WTC11 (cell line): ENCODE measurements at regions not wholly inside any gene's neighbourhood (a gene's known extent, or its start where the extent isn't known, plus 50 kb on each side); places are given as distances from the start of the nearest gene placed in this dataset.

Source experiments
- IRF2 ChIP-seq: sonication (generic); formaldehyde crosslinking; IDR thresholded peaks from 2 replicates; pipeline ENCODE4 v1.8.0; 2022; ENCODE audit warnings: low read depth, missing genetic modification reagents, borderline replicate concordance
- TF ChIP-seq, protein P1 (sequence below): fragments of 200-600 bp; IDR thresholded peaks from 2 replicates; pipeline ENCODE4 v1.8.0; 2022; ENCODE audit warnings: antibody characterized with exemption

DNA sequence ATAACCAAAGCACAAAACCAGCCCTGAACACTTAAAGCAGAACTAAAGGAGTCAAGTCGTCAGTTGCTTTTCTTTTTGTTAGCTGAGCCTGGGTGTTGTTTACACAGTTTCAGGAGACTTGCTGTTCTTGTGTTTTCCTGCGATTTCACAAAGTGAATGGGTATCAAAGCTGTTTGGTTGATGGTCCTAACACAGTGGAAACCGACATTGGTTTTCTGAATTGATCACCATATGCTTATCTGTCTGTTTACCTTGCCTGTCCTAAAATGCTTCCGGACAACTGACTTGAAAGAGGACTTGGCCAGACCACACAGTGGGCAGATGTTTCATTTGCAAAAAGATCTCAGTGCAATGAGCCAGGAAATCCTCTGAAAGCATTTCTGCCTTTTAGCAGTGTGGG, 676.4 kb downstream of the PRELID2 start:
- TF ChIP-seq IRF2: no peak
- TF ChIP-seq, protein P1, sequence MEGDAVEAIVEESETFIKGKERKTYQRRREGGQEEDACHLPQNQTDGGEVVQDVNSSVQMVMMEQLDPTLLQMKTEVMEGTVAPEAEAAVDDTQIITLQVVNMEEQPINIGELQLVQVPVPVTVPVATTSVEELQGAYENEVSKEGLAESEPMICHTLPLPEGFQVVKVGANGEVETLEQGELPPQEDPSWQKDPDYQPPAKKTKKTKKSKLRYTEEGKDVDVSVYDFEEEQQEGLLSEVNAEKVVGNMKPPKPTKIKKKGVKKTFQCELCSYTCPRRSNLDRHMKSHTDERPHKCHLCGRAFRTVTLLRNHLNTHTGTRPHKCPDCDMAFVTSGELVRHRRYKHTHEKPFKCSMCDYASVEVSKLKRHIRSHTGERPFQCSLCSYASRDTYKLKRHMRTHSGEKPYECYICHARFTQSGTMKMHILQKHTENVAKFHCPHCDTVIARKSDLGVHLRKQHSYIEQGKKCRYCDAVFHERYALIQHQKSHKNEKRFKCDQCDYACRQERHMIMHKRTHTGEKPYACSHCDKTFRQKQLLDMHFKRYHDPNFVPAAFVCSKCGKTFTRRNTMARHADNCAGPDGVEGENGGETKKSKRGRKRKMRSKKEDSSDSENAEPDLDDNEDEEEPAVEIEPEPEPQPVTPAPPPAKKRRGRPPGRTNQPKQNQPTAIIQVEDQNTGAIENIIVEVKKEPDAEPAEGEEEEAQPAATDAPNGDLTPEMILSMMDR: no peak
